Hepatocyte (in vitro differentiated cells): ENCODE measurements at regions not wholly inside any gene's neighbourhood (a gene's known extent, or its start where the extent isn't known, plus 50 kb on each side); places are given as distances from the start of the nearest gene placed in this dataset.

Source experiments
- EZH2 ChIP-seq: fragments of 200-600 bp; sonication (generic); IDR thresholded peaks from 2 replicates; pipeline ENCODE4 v1.6.1; 2016; ENCODE audit warnings: antibody characterized with exemption, mild to moderate bottlenecking, borderline replicate concordance
- TF ChIP-seq, protein P1 (sequence below): fragments of 200-600 bp; sonication (generic); IDR thresholded peaks from 2 replicates; pipeline ENCODE4 v1.5.1; 2016; ENCODE audit warnings: antibody characterized with exemption, mild to moderate bottlenecking; ENCODE audit not compliant: poor library complexity

DNA sequence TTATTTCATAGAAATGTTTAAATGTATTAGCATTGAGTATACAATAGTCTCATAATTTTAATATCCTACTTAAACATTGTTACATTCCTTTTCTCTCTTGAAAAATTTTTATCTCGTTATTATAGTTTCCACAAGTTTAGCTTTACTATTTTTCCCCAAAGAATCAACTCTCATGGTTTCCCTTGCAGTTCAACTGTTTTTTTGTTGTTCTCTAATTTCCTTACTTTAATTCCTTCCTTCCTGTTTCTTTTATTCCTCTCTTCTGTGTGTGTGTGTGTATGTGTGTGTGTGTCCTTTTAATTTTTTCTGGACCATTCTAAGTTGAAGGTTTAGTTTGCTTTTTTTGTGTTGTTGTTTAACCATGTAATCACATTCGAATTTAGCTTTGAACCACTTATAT, 171.1 kb downstream of the GASK1B start:
- TF ChIP-seq, protein P1, sequence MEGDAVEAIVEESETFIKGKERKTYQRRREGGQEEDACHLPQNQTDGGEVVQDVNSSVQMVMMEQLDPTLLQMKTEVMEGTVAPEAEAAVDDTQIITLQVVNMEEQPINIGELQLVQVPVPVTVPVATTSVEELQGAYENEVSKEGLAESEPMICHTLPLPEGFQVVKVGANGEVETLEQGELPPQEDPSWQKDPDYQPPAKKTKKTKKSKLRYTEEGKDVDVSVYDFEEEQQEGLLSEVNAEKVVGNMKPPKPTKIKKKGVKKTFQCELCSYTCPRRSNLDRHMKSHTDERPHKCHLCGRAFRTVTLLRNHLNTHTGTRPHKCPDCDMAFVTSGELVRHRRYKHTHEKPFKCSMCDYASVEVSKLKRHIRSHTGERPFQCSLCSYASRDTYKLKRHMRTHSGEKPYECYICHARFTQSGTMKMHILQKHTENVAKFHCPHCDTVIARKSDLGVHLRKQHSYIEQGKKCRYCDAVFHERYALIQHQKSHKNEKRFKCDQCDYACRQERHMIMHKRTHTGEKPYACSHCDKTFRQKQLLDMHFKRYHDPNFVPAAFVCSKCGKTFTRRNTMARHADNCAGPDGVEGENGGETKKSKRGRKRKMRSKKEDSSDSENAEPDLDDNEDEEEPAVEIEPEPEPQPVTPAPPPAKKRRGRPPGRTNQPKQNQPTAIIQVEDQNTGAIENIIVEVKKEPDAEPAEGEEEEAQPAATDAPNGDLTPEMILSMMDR = no peak
- no peak for TF ChIP-seq EZH2
